A673 (cell line): ENCODE measurements at regions not wholly inside any gene's neighbourhood (a gene's known extent, or its start where the extent isn't known, plus 50 kb on each side); places are given as distances from the start of the nearest gene placed in this dataset.

Source experiments
- CTCF ChIP-seq: fragments of 300-800, 200-600 bp; sonication (generic); conservative IDR thresholded peaks from 2 replicates; pipeline ENCODE4 v1.5.1; 2017; ENCODE audit warnings: low read depth, mild to moderate bottlenecking, antibody characterized with exemption, low read length, moderate library complexity, mixed read lengths
- EZH2 ChIP-seq: fragments of 200-600 bp; sonication (generic); IDR thresholded peaks from 2 replicates; pipeline ENCODE4 v1.6.1; 2017; ENCODE audit warnings: borderline replicate concordance, low read depth, mild to moderate bottlenecking, mixed read lengths, antibody characterized with exemption, low read length; ENCODE audit not compliant: poor library complexity, severe bottlenecking

- TF ChIP-seq EZH2 = no peak
- no peak for TF ChIP-seq CTCF
These were observed 406.1 kb upstream of the TMPO start for GRCh38 chr12:98109266-98109665.
